DMS53 treated with DMSO at 0.1 percent for 48 hours (cell line): ENCODE measurements at regions not wholly inside any gene's neighbourhood (a gene's known extent, or its start where the extent isn't known, plus 50 kb on each side); places are given as distances from the start of the nearest gene placed in this dataset.
"Not testable (repeated sequence)": the region's sequence is repeated elsewhere in the genome, so short reads cannot be mapped to it uniquely, and the experiment has no call there.

Experiments used
- DNase-seq: peaks from one replicate; lab custom pipeline; 2025; ENCODE audit not compliant: unreplicated experiment; lab: John Stamatoyannopoulos, UW

- not testable (repeated sequence) for DNase-seq
Measured at GRCh38 chr1:148210624-148211023, 58.5 kb upstream of the NBPF11 start.

GRCh38 chr1:148210166-148210565, 58.1 kb upstream of the NBPF11 start:
- not testable (repeated sequence) for DNase-seq

DNA sequence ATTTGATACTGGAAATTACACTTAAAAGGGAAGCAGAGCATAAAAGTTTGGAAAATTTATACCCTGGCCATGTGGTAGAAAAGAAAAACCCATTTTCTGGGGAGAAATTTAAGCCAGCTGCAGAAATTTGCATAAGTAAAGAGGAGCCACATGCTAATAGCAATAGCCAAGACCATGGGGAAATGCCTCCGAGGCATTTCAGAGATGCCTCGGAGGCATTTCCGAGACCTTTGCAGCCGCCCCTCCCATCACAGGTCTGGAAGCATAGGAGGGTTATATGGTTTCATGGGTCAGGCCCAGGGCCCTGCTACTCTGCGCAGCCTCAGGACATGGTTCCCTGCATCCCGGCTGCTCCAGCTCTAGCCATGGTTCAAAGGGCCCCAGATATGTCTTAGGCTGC, 49.9 kb upstream of the NBPF11 start:
- not testable (repeated sequence) for DNase-seq
